ENCODE measurements at regions not wholly inside any gene's neighbourhood (a gene's known extent, or its start where the extent isn't known, plus 50 kb on each side); places are given as distances from the start of the nearest gene placed in this dataset.

DNA sequence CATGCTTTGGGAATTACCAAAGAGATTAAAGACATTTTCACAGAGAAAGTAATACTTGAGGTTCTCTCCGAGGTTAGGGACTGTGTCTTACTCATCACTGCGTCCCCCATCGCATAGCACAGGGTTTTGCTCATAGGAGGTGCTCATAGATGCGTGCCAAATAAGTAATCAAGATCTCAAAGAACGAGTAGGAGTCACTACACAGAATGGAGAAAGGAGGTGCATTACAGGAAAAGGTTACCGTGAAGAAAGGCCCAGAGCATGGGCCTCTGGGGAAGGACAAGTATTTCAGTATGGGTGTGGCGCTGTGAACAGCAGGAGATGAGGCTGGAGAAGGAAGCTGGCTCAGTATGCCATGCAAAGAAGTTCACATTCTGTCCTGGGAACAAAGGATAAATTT is 182.4 kb downstream of the ACTL7B start:
- no peak overlapping the region for H3K4me3 ChIP-seq (replicated peaks in 1 of 2; ENCODE audit: low read depth in 1 of 2, low read length in 2 of 2)
- H3K79me2 ChIP-seq (ENCODE audit: insufficient read depth, low read length) = no peaks in the 10 kb centered on the region
- ChIA-PET CTCF (no interaction called here), RAD21 (ENCODE audit: low non-redundant PET in 1 of 2, low total read pairs in 2 of 2, uncharacterized antibody in 2 of 2, unreplicated experiment in 2 of 2) (no interaction called here), POLR2A (no interaction called here)
- no peak overlapping the region for H2AFZ ChIP-seq (ENCODE audit: low read depth, low read length, poor library complexity, severe bottlenecking)
- H3K9ac ChIP-seq (ENCODE audit: low read length) = no peak overlapping the region
- TF ChIP-seq SRF (IDR thresholded peaks at IDR 0.05; ENCODE audit: low read depth) = no peak
- no peak for TF ChIP-seq CTCF (IDR thresholded peaks at IDR 0.05 in 2 of 3, conservative IDR thresholded peaks at IDR 0.05 in 1 of 3; ENCODE audit: borderline replicate concordance in 1 of 3, insufficient read depth in 1 of 3, low read depth in 2 of 3, low read length in 2 of 3)
- TF ChIP-seq, protein P1, sequence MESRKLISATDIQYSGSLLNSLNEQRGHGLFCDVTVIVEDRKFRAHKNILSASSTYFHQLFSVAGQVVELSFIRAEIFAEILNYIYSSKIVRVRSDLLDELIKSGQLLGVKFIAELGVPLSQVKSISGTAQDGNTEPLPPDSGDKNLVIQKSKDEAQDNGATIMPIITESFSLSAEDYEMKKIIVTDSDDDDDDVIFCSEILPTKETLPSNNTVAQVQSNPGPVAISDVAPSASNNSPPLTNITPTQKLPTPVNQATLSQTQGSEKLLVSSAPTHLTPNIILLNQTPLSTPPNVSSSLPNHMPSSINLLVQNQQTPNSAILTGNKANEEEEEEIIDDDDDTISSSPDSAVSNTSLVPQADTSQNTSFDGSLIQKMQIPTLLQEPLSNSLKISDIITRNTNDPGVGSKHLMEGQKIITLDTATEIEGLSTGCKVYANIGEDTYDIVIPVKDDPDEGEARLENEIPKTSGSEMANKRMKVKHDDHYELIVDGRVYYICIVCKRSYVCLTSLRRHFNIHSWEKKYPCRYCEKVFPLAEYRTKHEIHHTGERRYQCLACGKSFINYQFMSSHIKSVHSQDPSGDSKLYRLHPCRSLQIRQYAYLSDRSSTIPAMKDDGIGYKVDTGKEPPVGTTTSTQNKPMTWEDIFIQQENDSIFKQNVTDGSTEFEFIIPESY (IDR thresholded peaks at IDR 0.05; ENCODE audit: extremely low read depth, insufficient replicate concordance, low read length) = no peak
- no peak for TF ChIP-seq EZH2 (IDR thresholded peaks at IDR 0.05)
- TF ChIP-seq, protein P2, sequence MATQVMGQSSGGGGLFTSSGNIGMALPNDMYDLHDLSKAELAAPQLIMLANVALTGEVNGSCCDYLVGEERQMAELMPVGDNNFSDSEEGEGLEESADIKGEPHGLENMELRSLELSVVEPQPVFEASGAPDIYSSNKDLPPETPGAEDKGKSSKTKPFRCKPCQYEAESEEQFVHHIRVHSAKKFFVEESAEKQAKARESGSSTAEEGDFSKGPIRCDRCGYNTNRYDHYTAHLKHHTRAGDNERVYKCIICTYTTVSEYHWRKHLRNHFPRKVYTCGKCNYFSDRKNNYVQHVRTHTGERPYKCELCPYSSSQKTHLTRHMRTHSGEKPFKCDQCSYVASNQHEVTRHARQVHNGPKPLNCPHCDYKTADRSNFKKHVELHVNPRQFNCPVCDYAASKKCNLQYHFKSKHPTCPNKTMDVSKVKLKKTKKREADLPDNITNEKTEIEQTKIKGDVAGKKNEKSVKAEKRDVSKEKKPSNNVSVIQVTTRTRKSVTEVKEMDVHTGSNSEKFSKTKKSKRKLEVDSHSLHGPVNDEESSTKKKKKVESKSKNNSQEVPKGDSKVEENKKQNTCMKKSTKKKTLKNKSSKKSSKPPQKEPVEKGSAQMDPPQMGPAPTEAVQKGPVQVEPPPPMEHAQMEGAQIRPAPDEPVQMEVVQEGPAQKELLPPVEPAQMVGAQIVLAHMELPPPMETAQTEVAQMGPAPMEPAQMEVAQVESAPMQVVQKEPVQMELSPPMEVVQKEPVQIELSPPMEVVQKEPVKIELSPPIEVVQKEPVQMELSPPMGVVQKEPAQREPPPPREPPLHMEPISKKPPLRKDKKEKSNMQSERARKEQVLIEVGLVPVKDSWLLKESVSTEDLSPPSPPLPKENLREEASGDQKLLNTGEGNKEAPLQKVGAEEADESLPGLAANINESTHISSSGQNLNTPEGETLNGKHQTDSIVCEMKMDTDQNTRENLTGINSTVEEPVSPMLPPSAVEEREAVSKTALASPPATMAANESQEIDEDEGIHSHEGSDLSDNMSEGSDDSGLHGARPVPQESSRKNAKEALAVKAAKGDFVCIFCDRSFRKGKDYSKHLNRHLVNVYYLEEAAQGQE (IDR thresholded peaks at IDR 0.05; ENCODE audit: low read depth) = no peak
- no peak for TF ChIP-seq EGR1 (IDR thresholded peaks at IDR 0.05; ENCODE audit: low read depth)
- no peak for TF ChIP-seq FOSL1 (IDR thresholded peaks at IDR 0.05; ENCODE audit: low read depth)
- no peak for TF ChIP-seq ELF1 (IDR thresholded peaks at IDR 0.05; ENCODE audit: borderline replicate concordance, low read depth)
- no peak for TF ChIP-seq POLR2AphosphoS5 (IDR thresholded peaks at IDR 0.05; ENCODE audit: low read depth, low read length)
- TF ChIP-seq EZH2phosphoT487 (IDR thresholded peaks at IDR 0.05; ENCODE audit: borderline replicate concordance) = no peak
- no peak for TF ChIP-seq ZNF274 (IDR thresholded peaks at IDR 0.05; ENCODE audit: low read depth, low read length)
- TF ChIP-seq YY1 (IDR thresholded peaks at IDR 0.05; ENCODE audit: extremely low read depth, insufficient replicate concordance, low read depth, low read length) = no peak
- no peak for TF ChIP-seq POLR2A (IDR thresholded peaks at IDR 0.05; ENCODE audit: borderline replicate concordance, extremely low read depth, insufficient read depth, insufficient read length)
- no peaks in the 10 kb centered on the region for H3K9me3 ChIP-seq (ENCODE audit: control insufficient read depth in 1 of 2, insufficient read depth in 1 of 2, low read depth in 1 of 2, low read length in 2 of 2)
- ATAC-seq (no peak), DNase-seq (ENCODE audit: low read depth, low spot score) (no peak)
- no TSS peak for BruUV-seq (replicated peaks)
- H3K4me1 ChIP-seq (ENCODE audit: control insufficient read depth in 1 of 2, insufficient read depth in 2 of 2, low read length in 2 of 2) = peaks cover 0 to 6% of the 10 kb centered on the region in 2 experiments; a peak in 1 of 4 replicates
- H3K9me2 ChIP-seq (ENCODE audit: insufficient read depth) = no peaks in the 10 kb centered on the region
- no peaks in the 10 kb centered on the region for H3K36me3 ChIP-seq (ENCODE audit: control insufficient read depth in 1 of 2, insufficient read depth in 2 of 2, low read length in 2 of 2)
- no peak overlapping the region for H3K27ac ChIP-seq (ENCODE audit: low read depth, low read length)
- no peaks in the 10 kb centered on the region for H3K27me3 ChIP-seq (ENCODE audit: insufficient read depth, low read length)
- H3K4me2 ChIP-seq (ENCODE audit: low read length) = no peak overlapping the region
- intact Hi-C loops (cut with micrococcal nuclease) = loop anchor here (5.0 kb wide), 1 partner anchor 1206 kb away; no protein-coding TSS in a partner anchor
- no peaks in the 10 kb centered on the region for H4K20me1 ChIP-seq (ENCODE audit: insufficient read depth)

Data from HCT116 (cell line).